DMS153 (cell line): ENCODE measurements at regions not wholly inside any gene's neighbourhood (a gene's known extent, or its start where the extent isn't known, plus 50 kb on each side); places are given as distances from the start of the nearest gene placed in this dataset.
"Not testable (repeated sequence)": the region's sequence is repeated elsewhere in the genome, so short reads cannot be mapped to it uniquely, and the experiment has no call there.

Source experiments
- DNase-seq: peaks from one replicate; lab custom pipeline; 2025; lab: John Stamatoyannopoulos, UW

DNA sequence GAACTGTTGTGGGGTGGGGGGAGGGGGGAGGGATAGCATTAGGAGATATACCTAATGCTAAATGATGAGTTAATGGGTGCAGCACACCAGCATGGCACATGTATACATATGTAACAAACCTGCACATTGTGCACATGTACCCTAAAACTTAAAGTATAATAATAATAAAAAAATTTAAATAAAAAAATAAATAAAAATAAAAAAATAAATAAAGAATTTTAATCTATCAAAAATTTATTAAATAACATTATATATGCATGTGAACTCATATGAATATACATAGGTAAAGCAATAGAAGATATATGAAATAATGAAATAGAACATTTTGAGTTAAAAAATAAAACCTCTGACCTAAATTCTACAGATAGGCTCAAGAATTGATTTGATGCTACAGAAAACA lies 764.2 kb upstream of the LRATD1 start:
- DNase-seq: not testable (repeated sequence)

DNA sequence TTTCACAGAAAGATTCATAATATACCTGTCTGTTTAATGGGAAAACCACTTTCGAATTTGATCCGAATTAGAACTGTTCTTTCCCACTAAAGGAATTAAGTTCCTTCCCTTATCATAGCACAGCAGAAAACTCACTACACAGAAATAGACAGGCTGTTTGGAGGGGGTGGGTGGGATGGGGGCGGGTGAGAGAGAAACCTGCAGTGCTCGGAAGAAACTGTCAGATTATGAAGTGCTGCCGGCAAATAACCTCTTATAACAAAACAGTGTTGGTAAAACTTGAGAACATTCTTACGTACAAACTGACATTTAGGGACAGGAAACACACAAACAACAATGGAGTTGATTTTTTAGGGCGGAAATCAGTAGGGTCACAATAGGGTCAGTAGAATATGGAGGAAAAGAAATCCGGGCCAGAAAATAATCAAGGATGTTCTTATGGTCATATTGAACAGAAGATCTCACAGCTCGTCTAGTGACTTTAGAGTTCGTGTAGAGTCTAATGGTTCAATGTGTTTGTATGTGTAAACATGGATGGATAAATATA lies 756.0 kb upstream of the LRATD1 start:
- no peak for DNase-seq

DNA sequence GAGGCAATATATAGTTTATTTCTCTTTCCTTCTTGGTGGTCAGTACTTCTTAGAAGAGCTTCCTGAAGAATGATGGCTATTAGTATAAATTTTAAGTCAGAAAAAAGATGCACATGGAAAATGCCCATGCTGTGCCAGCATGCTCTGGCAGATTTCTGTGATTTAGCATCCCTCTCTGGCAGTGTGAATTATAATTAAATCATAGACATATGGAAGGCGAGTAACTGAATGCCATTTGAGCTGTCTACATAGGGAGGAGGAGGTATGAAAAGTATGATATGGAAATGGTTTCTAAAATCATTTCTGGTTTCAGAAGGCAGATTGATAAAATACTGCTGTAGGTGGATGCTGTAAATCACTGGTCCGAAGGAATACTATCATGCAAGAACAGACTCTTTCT lies 754.9 kb upstream of the LRATD1 start:
- DNase-seq: no peak

DNA sequence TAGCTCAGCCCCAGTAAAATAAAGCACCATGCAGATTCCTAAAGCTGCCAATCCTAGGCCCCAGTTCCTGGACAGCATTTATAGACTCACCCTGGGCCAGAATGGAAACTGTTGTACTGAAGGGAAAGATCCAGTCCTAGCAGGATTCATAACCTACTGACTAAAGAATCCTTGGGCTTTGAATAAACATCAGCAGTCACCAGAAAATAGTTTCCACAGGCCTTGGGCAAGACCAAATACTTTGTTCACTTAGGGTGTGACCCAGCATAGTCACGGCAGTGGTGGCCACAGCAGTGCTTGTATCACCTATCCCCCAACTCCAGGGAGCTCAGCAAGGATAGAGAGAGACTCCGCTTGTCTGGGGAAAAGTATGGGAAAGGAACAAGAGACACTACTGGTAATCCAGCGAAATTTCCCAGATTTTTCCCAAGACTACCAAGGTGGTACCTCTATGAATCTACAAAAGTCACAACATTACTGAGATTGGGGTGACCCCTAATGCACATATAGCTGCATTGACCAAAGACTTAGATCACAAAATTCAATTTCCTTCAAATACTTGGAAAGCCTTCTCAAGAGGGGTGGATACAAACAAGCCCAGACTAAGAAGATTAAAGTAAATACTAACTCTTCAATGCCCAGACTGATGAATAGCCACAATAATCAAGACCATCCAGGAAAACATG lies 748.1 kb upstream of the LRATD1 start:
- DNase-seq: no peak

DNA sequence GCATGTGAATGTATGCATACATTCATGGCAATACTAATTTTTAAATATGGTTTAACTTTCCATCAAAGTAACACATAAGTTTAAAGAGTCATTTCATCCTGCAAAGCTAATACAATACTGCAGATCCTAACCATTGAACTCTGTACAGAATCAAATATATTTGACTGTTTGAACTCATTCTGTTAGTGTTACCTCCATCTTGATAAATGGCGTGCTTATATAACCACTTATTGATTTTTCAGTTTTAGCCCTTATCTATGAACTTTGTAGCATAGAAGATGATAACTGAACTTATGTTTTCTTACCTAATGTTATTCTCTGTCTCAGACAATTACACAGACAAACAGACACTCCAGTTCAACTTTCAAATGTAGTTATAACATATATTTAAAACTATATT lies 731.0 kb upstream of the LRATD1 start:
- DNase-seq: no peak

DNA sequence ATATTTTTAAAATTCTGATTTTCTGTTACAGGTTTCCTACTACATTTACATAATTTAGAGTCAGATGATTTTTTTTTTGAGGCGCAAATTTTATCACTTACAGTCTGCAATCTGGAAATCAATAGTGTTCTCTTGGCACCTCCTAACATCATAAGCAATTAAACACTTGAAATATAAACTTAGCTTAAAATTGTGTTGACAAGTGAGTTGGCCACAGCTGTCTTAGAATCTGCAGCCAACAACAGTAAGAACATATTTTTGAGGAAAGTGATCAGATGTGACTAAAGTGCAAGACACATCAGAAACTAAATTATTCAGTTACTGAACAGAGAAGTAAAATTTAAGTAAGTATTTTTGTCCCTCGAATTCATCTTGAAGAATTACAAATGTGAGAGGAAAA lies 726.7 kb upstream of the LRATD1 start:
- DNase-seq: no peak

DNA sequence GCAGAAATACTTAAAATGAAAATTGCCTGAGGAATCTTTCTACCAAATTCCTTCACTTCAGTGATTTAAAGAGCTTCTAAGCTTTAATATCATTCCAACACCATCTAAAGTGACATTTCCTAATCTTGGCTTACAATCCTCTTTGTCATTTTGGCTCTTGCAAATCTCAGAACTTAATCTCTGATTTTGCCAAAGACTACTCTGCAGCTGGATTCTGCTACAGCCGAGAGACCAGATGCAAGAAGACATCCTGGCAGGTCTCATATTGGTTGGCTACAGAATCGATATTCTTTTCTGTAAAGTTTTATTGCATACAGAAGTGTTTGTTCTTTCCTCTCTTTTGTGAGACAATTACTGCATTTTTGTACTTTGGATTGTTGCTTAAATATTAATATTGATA lies 716.5 kb upstream of the LRATD1 start:
- no peak for DNase-seq

DNA sequence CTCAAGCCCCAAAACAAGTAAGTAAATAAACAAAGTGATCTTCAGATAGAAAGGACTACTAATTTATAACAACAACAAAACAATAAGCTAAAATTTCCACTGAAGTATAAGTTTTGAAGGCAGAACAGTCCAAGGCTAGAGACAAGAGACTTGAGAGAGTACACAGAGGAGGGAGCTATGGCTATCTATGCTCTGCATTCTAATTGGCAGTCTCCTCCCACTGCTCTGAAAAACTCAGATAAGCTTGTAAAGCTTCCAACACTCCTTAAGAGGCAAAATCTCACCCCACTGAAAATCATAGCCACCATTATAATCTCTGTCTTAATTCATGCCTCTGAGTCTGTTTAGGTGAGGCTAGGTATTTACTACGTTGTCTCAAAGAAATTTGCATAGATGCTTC lies 714.6 kb upstream of the LRATD1 start:
- no peak for DNase-seq

DNA sequence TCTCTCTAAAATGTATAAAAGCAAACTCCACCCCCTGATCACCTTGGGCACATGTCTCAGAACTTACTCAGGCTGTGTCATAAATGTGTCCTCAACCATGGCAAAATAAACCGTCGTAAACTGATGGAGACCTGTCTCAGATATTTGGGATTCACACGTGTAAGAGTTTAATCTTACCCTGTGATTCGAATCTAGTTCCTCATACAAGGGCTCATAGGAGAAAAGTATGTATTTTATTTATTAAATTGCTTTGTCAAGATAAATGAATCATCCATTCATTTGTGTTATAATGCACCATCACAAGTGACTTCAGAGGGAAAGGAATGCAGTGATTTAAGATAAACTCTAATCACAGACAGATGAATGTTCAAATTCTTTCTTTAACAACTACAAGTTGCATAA lies 712.5 kb upstream of the LRATD1 start:
- DNase-seq: no peak

DNA sequence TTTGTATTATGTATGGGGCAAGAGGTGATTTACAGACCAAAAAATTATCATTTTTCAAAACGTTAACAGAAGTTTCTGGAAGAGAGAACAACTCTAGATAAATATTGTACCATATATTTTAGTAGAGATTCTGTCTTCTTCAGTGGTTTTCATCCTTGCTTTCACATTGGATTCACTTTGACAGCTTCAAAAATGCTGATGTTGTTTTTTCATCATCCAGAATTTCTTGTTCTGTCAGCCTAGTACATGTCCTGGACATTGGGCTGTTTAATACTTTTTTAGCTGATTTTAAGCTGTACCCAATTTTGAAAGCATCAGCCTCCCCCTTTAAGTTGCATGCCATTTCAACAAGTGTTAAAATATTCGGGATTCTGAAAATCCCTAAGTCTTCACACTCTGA lies 711.3 kb upstream of the LRATD1 start:
- no peak for DNase-seq

DNA sequence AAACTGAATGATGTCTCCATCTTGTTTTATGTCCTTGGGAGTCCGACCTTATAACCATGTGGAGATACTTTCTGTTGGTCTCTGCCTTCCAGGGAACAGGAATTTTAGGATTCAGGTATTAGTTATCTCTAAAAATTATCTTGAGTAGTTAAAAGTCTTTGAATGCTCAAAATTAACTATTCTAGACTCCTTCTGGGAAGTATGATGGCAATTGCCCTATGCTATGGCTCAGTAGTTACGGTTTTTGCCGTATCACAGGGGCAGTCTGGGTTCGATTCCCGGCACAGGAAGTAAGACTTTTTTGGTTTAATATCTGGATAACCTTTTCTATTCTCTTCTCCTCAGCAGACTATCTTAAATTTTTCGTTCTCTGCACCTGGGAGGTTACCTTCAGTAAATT lies 708.7 kb upstream of the LRATD1 start:
- DNase-seq: no peak

DNA sequence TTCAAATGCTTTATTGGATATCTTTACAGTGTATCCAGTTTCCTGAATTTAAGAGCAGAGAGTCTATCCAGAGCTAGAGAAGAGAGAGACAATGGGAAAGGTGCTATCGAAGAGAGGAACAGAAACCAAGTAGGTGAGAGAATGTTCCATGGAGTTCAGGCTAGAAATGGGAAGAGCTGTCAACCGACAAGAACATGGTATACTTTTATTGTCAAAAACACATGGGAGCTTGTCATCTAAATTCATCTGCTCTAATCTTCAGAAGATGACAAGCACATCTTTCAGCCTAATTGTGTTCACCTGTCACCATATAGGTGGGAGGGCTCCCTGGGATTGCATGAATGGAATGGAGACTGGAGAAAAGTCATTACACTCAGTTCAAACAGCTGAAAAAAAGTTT lies 690.4 kb upstream of the LRATD1 start:
- DNase-seq: no peak

DNA sequence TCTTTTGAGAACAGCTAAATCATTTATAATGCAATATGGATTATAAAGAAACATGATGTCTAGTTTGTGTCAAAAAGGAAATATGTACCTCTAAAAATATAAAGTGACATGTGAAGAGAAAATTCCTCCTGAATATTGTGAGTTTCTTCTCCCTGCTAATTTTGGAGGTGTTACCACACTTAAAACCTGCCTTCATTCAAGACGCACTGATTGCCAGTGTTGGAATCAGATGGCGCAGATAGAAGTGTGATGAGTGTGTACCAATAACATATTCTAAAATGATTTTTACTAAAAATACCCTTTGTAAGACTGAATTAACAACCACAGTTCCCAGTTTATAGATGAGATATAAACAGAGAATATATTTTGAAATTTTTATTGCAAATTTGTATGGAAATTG lies 681.8 kb upstream of the LRATD1 start:
- no peak for DNase-seq

DNA sequence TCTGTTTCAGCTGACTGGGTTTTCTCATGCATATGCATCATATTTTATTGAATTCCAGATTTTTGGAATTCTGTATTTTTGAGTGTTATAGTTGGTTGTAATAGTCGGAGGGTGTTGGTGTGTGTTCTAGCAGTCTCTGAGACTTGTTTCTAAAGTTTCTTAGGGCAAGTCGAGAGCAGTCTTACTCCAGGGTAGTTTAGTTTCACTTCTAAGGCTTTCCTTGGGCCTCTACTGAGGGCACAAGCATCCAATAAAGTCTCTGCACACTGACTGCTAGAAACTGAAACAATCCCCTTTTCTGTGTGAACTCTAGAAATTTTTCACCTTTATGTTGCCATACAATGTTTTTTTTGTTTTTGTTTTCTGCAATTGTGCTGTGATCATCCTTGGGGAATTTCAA lies 663.7 kb upstream of the LRATD1 start:
- DNase-seq: no peak

DNA sequence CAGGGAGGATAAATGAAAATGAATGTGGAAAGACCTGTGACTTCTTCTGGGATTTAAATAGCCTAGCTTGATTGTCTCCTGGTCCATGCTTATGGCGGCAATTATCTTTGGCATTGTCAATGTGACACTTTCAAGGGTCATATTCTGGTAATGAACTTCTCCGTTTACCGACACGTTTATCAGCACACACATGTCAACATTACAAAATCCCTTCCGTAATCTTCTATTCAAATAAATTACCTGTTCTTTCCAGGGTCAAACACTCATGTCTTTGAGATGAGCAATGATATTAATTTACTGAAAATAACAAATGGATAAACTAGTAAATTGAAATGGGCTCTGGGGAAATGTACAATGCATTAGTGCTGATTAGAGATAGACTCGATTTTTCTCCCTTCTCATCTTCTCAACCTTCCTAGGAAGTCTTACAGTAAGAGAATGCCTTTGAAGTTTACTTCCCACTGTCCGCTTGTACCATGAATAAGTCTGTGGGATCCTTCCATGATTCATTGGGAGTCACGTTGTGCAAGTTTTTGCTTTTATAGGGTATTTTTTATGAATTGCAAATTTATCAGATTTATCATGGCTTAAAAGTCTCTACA lies 646.3 kb upstream of the LRATD1 start:
- no peak for DNase-seq

DNA sequence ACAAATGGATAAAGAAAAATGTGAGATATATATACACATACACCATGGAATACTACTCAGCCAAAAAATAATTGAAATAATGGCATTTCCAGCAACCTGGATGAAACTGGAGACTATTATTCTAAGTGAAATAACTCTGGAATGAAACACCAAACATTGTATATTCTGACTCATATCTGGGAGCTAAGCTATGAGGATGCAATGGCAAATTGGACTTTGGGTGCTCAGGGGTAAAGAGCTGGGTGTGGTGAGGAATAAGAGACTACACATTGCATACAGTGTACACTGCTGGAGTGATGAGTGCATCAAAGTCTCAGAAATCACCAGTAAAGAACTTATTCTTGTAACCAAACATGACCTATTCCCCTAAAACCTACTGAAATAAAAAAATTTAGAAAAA lies 636.0 kb upstream of the LRATD1 start:
- no peak for DNase-seq

DNA sequence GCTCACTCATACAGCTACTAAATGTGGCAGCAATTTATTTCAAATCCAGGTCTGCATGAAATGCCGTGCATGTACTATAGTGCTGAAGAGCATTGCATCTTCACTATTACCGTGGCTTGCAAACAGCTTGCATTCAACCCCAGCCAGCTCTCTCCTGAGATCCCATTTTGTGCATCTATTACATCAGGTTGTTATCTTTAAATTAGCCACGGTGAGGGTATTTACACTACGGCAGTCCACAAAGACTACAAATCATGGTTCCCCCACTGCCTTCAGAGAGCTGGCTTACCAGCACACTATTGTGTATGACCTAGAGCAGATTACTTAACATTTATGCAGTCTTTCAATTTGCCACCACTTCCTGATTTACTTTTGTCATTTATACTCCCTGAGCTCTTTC lies 621.3 kb upstream of the LRATD1 start:
- peak; percentile 86 for DNase-seq

DNA sequence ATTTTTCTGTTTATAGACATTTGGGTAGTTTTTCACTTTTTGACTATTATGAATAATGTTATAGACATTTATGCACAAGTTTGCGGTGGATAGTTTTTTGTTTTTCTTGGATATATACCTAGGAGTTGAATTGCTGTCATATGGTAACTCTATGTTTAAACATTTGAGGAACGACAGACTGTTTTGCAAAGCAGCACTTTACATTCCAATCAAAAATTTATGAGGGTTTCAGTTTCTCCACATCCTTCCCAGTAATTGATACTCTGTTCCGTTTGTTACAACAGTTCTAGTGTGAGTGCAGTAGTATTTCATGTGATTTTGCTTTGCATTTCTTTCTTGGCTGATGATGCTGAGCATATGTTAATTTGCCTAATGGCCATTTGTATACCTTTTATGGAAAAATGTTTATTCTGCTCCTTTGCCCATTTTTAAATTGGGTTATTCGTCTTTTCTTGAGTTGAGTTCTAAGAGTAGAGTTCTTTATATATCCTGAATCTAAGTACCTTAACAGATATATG lies 617.3 kb upstream of the LRATD1 start:
- no peak for DNase-seq

DNA sequence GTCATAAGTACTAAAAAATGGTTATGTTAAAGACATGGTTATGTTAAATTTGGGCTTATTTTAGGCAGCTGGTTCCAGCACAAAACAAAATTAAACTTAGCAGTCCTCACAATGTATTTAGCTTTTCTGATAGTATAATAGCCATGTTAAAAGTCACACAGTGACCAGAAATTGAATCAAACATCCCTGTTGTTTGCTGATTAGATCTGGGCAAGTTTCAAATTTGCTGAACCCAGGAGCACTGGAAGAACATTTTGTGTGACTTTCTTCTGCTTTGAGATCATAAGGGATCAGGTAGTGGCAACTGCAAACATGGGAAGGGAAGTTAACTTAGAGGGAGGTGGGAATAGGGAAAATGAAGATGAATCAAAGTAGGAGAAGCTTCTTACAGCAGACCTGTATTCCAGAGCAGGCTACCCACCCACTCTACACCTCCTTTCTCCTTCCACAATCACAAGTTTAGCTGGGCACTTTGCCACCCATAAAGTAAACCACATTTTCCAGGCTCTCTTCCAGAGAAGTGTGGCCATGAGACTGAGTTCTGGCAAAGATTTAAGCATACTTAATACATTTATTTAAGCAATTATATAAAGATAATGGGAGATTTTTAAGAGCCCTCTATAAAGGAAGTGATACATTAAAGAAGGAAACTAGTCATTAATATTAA lies 616.1 kb upstream of the LRATD1 start:
- peak; percentile 49 for DNase-seq

DNA sequence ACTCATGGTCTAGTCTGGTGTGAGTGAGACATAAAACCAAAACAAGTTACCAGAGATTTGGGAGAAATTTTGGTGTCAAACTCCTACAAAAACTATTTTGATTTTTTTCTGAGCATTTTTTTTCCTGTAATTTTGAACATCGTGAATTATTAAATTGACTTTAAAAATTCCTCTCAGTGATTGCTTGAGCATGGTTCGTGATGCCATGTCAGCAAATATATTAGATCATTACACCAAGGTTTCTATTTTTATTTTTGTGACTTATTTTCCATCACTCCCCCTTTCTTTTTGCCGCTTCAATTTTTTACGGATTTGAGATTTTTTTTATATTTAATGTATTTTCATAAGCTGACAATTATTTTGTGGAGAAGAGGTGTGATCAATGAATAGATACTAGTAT lies 613.9 kb upstream of the LRATD1 start:
- DNase-seq: no peak

DNA sequence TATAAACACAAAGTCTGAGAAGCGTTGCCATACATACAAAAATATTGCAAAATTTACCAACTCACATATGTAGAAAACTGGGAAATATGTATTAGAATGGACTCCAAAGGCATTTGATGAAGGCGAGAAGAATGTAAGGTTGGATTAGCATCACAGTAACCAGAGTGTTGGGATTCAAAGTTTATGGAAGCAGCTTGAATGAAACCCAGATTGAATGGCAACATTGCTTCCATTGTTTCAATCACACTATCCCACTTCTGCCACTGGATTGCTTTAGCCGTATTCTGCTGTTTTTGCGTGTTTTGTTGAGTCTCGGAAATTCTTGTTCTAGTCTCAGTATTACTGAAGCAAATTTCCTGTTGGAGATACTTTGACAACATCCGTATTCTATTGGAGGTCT lies 609.0 kb upstream of the LRATD1 start:
- DNase-seq: no peak

DNA sequence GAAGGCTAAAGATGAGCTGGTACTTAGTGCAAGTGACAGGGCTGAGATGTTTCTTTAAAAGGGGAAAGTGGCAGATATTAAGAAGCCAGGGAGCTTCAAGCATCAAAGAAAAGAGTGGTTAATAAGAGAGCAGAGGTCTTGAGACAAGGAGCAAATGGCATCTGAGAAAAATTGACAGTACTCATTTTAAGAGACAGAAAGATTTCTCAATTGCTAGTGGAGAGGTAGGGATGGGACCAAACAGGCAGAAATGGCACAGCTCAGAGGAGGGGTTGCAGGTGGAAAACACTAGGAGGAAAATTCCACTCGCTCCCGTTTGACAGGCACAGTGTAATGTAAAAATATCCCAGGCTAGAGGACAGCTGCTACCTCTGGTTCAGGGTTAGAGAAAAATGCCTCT lies 593.4 kb upstream of the LRATD1 start:
- no peak for DNase-seq

DNA sequence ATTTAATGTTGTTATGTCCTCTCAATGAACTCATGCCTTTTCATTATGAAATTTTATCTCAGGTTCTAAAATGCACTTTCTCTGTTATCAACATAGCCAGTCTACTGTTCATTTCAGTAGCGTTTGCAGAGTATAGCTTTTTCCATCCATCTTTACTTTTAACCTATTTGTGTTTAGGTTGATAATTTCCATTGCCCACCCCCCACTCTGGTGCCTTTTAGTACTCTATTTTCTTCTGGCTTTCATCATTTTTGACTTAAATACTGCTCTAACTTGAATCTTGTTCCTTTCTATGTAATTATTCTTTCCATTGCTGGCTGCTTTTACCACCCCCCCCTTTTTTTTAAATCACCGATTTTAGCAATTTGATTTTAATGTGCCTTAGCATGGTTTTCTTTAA lies 585.0 kb upstream of the LRATD1 start:
- DNase-seq: no peak
